ENCODE measurements at regions not wholly inside any gene's neighbourhood (a gene's known extent, or its start where the extent isn't known, plus 50 kb on each side); places are given as distances from the start of the nearest gene placed in this dataset.

DNA sequence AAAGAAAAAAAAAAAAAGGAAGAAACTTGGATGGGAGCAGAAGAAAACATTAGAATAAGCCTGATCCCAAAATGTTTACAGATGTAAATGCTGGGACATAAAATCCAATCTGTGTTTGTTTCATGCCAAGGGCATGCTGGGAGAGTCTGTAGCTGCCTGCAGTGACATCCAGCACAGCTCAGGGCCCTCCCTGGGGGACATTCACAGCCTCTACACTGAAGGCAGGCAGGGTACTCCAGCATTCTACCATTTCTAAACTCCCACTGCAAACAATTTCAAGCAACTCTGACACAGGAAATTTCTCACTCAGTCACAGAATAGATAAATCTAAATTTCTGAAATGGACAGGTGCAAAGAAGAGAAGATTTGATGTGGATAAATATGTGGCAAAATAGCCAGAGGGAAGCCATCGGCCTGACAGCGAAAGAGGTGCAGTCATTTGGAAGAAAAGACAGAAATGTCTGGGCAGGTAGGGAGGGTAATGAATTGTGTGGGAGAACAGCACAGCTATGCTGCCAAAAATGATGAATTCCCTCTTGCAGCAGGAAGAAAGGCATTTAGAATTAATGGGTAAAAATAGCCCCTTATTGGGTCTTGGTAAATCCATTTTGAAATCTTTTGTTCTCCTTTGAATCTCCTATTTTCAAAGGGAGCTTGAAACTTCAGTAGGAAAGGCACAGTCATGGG, 199.4 kb downstream of the MED10 start:
- no peak for TF ChIP-seq CTCF (conservative IDR thresholded peaks at IDR 0.05)
- no peak for TF ChIP-seq ZFX (IDR thresholded peaks at IDR 0.05)
